HuH-7.5 (cell line): ENCODE measurements at regions not wholly inside any gene's neighbourhood (a gene's known extent, or its start where the extent isn't known, plus 50 kb on each side); places are given as distances from the start of the nearest gene placed in this dataset.
"Not testable (repeated sequence)": the region's sequence is repeated elsewhere in the genome, so short reads cannot be mapped to it uniquely, and the experiment has no call there.

Source experiments
- DNase-seq: peaks from one replicate; pipeline ENCODE4 v3.0.0; 2011; ENCODE audit warnings: low spot score

DNA sequence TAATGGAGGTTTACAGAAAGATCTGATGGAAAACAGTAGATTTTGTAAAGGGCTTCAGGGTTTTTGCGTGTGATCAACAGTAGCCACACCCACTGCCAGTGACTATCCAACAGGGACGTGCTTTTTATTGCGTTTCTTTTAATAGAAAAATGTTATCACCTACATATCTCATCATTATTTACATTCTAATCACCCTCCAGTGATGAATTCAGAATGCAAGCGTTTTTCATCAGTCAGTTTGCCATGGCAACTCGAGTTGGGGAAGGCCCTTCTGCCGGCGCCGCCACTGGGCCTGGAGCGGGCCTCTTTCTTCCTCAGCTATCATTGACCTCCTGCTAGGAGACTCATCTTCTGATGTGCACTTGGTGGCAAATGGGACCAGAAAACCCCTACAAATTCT lies 90.3 kb upstream of the TMTC4 start:
- no peak for DNase-seq

GRCh38 chr13:100762126-100762525 lies 87.5 kb upstream of the TMTC4 start:
- not testable (repeated sequence) for DNase-seq

DNA sequence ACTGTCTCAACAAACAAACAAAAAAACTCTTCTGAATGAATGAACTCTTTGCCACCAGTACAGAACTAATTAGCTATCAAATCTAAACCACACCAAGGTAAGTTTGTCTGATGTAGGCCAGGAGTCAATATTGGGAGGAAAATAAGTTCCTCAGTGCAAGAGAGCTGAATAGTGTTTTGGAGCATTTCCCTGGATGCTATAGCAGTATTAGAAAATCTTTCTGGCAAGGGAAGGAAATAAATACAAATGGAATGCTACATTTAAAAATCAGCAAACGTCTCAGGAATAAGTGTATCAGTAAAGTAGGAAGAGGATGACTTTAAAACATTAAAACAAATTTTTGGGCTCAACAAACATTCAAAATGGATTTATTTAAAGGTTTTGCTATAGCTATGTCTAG lies 81.3 kb upstream of the TMTC4 start:
- DNase-seq = no peak

- DNase-seq = no peak
Observed at GRCh38 chr13:100754459-100754858, 79.9 kb upstream of the TMTC4 start.

DNA sequence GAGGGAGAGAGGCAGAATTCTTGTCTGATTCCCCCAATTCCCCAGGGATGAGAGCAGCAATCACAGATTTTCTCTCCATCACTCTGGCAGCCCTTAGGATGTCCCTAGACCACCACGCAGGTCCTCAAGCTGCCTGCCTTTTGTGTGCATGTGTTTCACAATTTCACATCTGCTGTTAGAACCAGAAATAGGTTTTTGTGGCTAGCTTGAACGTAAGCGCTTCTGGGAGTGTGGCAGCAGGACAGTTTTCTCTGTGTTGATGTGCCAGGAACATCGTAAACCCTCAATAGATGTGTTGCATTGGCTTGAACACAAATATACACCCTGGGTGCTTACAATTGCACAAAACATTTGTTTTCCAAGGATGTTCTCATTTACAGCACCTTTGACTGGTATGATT lies 78.8 kb upstream of the TMTC4 start:
- DNase-seq = no peak

GRCh38 chr13:100751826-100752225 lies 77.2 kb upstream of the TMTC4 start:
- DNase-seq = no peak

DNA sequence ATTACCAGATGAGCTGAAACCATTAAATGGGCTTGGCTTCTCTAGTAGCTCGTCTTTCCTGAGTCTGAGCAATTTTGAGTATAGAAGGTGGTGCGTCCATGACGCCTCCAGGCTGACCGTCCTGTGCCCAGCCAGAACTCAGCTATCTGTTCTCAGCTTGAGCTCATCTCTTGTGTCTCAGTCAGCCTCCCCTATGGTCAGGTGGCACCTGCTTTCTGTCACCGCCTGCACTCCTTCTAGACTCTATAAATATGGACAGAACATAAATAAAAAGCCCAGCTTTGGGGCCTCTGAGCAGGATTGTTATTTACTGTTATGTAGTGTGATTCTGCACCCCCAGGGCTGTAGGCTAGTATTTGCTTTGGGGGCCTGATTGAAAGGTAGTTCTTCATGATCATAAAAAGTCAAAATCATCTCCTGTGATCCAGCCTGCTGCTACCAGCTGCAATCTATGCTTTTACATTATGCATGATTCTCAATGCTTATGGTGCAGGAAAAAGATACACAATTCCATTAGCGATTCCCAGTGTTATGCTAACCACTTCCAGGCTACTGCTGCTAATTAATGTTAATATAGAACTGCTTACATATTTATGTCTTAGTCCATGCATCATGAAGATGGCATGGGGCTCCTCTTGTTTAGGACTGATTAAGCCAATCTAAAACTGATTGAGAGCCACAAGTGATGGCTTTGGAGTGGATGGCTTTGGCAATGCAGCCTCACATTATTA lies 72.5 kb upstream of the TMTC4 start:
- no peak for DNase-seq

DNA sequence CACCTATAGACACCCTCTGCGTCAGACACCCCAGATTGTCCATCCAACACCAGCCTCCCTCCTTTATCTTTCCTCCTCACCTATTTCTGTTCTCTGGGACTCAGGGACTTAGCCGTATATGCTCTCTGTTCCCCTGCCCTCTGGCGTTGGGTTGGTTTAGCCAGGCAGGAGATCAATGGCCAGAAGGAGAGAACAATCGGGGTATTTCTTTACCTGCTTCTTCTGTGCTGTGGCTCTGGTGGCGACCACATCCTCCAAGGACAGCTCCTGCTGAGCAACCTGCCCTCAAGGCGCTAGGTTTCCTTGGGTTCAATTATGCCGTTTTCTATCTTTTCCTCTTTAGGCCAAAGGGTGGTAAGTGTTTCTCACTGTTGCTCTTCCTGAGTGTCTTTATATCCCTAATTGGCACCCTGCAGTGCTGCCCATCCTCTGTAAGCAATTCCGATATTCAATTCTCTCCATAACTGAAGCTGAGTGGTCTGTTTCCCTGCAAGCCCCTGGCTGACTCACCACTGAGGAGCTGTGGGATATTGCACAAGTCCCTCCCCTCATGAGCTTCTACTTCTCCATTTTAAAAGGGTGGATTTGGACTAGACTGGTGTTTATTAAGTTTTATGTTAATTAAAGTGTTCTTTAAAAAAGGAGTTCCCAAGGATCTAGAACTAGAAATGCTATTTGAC lies 63.7 kb upstream of the TMTC4 start:
- no peak for DNase-seq

GRCh38 chr13:100735494-100735893 lies 60.9 kb upstream of the TMTC4 start:
- DNase-seq = no peak

DNA sequence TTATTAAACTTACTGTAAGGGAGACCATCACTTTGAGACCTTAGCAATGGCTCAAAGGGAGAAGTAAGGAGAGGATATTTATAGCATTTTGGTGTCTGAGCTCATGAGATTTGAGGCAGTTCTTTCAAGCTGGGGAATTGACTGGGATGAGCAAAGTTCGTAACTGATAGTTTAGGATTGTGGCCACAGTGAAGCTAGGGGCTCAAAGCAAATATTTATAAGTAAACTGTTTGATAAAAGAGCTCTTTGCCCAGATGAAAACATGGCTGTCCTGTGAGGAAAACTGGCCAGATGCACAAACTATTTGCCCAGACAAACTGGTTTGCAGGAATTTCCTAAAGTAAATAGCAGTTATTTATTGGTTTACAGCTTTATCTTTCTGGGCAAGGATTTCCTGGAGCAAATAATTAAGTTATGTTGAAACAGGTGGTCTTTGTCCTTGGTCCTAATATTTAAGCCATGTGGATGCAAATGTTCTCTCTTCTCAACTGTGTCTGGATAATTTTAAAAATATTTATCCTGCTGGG lies 59.7 kb upstream of the TMTC4 start:
- peak; percentile 13 for DNase-seq

DNA sequence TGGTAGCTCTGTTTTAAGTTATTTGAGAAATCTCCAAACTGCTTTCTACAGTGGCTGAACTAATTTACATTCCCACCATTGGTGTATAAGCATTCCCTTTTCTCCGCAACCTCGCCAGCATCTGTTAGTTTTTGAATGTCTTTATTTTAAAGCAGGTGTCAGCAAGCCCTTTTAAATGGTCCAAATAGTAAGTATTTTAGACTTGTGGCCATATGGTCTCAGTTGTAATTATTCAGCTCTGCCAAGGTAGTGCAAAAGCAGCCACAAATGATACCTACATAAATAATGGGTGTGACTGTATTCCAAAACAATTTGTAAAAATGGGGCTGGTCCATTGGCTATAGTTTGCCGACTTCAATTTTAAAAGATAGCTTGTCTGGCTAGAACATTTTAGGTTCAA lies 58.7 kb upstream of the TMTC4 start:
- DNase-seq = no peak

DNA sequence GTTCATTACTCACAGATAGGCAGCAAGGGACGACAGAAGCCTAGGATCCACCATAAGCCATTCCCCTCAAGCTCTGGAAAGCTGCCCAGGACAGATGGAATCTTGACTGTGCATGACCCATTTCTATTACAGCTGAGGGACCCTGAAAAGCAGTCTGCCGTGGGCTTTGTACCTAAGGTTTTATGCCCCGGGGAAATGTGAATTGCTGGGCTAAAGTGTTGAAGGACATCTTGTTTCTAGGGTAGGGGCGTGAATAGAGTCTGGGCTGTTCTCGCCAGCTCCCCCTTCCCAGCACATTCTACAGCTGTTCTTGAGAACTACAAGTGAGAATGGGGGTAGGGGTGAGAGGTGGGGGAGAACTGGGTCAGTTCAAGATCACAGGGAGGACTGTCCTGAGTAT lies 53.6 kb upstream of the TMTC4 start:
- DNase-seq = no peak

- no peak for DNase-seq
Observed at GRCh38 chr13:100725472-100725871, 50.9 kb upstream of the TMTC4 start.

DNA sequence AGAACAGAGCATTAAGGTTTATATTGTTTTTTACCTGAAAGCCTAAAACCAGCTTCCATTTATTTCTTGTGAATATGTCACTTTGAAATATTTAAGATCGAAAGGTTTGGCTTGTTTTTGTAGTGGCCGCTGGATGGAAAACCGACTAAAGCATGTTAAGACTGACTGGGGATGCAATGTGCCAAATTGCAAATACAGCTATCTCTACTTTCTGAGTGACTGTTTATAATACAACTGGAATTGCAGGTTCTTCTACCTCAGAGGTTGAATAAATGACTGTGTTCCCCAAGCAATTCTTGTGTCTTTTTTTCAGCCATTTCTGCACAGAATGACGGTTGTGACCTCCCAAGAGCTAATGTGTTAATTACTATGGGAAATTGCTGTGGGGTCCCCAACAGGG lies 50.0 kb upstream of the TMTC4 start:
- no peak for DNase-seq
